22Rv1 (cell line): ENCODE measurements at regions not wholly inside any gene's neighbourhood (a gene's known extent, or its start where the extent isn't known, plus 50 kb on each side); places are given as distances from the start of the nearest gene placed in this dataset.

Experiments used
- CTCF ChIP-seq: fragments of 450-650 bp; IDR thresholded peaks from 2 replicates; pipeline ENCODE4 v1.5.1; 2017; ENCODE audit warnings: mild to moderate bottlenecking
- ZFX ChIP-seq: fragments of 450-650 bp; IDR thresholded peaks from 2 replicates; pipeline ENCODE4 v1.6.1; 2017; ENCODE audit warnings: antibody characterized with exemption, borderline replicate concordance

DNA sequence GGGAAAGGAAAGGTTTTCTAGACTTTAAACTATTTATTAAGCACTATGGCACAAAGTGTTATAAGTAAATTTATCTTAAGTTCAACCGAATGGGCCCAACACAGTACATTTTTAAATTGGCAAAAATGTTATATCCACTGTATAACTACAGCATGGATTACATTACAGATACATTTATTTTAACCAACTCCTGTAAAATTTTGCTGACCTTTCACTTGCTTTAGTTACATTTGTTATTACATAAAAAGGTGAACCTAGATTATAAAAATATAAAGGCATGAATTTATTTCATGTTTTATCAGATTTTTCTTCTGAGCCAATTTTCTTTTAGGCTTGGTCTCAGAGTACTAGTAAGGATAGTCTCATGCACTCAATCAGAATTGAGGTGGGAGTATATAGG is 221.9 kb upstream of the GBE1 start:
- TF ChIP-seq CTCF (no peak), ZFX (no peak)
